Panc1 (cell line): ENCODE measurements at regions not wholly inside any gene's neighbourhood (a gene's known extent, or its start where the extent isn't known, plus 50 kb on each side); places are given as distances from the start of the nearest gene placed in this dataset.

Source experiments
- POLR2AphosphoS5 ChIP-seq: IDR thresholded peaks from 2 replicates; pipeline ENCODE4 v1.6.1; 2012; ENCODE audit warnings: mild to moderate bottlenecking, low read depth, low read length, moderate library complexity
- SIN3A ChIP-seq: IDR thresholded peaks from 2 replicates; pipeline ENCODE4 v1.6.1; 2012; ENCODE audit warnings: low read depth, mild to moderate bottlenecking, low read length, moderate library complexity, borderline replicate concordance; ENCODE audit not compliant: insufficient read depth
- TCF7L2 ChIP-seq: IDR thresholded peaks from 2 replicates; pipeline ENCODE4 v1.6.1; 2011; ENCODE audit warnings: mild to moderate bottlenecking, low read depth, low read length, inconsistent platforms
- TF ChIP-seq, protein P1 (sequence below): fragments of 450-650 bp; IDR thresholded peaks from 2 replicates; pipeline ENCODE4 v1.5.1; 2017; ENCODE audit warnings: mild to moderate bottlenecking
- TF ChIP-seq, protein P2 (sequence below), 2 experiments: IDR thresholded peaks; 2 replicates each; pipeline ENCODE4 v1.6.1; 2011 to 2012; ENCODE audit warnings: low read depth in 2 of 2, control low read depth in 1 of 2, low read length in 1 of 2, mild to moderate bottlenecking in 1 of 2, moderate library complexity in 1 of 2; ENCODE audit not compliant: insufficient read depth in 1 of 2

DNA sequence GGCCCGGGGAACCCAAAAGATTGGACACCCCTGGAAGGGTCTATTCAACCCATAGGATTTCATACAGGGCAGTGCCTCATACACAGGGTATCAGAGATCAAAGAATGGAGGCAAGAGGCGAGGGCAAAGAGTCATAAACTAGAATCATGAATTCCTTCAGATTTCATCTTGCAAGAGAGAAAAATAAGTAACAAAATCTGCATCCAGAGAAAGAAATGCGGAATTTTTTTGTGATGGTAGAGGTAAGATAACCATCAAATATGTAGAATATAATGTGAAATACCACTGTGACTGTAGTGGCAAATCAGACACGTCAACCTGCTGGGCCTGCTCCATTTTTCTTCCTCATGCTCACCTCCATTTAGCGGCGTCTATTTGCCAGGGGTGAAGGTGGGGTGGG is 143.6 kb downstream of the SNX18 start:
- TF ChIP-seq, protein P1, sequence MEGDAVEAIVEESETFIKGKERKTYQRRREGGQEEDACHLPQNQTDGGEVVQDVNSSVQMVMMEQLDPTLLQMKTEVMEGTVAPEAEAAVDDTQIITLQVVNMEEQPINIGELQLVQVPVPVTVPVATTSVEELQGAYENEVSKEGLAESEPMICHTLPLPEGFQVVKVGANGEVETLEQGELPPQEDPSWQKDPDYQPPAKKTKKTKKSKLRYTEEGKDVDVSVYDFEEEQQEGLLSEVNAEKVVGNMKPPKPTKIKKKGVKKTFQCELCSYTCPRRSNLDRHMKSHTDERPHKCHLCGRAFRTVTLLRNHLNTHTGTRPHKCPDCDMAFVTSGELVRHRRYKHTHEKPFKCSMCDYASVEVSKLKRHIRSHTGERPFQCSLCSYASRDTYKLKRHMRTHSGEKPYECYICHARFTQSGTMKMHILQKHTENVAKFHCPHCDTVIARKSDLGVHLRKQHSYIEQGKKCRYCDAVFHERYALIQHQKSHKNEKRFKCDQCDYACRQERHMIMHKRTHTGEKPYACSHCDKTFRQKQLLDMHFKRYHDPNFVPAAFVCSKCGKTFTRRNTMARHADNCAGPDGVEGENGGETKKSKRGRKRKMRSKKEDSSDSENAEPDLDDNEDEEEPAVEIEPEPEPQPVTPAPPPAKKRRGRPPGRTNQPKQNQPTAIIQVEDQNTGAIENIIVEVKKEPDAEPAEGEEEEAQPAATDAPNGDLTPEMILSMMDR, result no peak
- TF ChIP-seq, protein P2, sequence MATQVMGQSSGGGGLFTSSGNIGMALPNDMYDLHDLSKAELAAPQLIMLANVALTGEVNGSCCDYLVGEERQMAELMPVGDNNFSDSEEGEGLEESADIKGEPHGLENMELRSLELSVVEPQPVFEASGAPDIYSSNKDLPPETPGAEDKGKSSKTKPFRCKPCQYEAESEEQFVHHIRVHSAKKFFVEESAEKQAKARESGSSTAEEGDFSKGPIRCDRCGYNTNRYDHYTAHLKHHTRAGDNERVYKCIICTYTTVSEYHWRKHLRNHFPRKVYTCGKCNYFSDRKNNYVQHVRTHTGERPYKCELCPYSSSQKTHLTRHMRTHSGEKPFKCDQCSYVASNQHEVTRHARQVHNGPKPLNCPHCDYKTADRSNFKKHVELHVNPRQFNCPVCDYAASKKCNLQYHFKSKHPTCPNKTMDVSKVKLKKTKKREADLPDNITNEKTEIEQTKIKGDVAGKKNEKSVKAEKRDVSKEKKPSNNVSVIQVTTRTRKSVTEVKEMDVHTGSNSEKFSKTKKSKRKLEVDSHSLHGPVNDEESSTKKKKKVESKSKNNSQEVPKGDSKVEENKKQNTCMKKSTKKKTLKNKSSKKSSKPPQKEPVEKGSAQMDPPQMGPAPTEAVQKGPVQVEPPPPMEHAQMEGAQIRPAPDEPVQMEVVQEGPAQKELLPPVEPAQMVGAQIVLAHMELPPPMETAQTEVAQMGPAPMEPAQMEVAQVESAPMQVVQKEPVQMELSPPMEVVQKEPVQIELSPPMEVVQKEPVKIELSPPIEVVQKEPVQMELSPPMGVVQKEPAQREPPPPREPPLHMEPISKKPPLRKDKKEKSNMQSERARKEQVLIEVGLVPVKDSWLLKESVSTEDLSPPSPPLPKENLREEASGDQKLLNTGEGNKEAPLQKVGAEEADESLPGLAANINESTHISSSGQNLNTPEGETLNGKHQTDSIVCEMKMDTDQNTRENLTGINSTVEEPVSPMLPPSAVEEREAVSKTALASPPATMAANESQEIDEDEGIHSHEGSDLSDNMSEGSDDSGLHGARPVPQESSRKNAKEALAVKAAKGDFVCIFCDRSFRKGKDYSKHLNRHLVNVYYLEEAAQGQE (IDR thresholded peaks at IDR 0.05; ENCODE audit: insufficient read depth in 1 of 2, low read depth in 2 of 2, low read length in 1 of 2), result no peak
- TF ChIP-seq POLR2AphosphoS5 (no peak), SIN3A (no peak), TCF7L2 (no peak)
